Choroid plexus epithelial cell (primary cell): ENCODE measurements at regions not wholly inside any gene's neighbourhood (a gene's known extent, or its start where the extent isn't known, plus 50 kb on each side); places are given as distances from the start of the nearest gene placed in this dataset.

ENCODE experiments used
- DNase-seq: peaks from one replicate; pipeline ENCODE4 v3.0.0-alpha.2; 2010; ENCODE audit warnings: low read depth
- H3K4me3 ChIP-seq: 2 replicates; pipeline ENCODE4 v1.5.1; 2011; ENCODE audit warnings: low read depth, mild to moderate bottlenecking, control low read depth, low read length, moderate library complexity
- CTCF ChIP-seq: conservative IDR thresholded peaks from 2 replicates; pipeline ENCODE4 v1.5.1; 2011; ENCODE audit warnings: low read depth, mild to moderate bottlenecking, control low read depth, inconsistent platforms, low read length, moderate library complexity

- H3K4me3 ChIP-seq: no peak overlapping the region
- no peak for TF ChIP-seq CTCF
- DNase-seq: no peak
These were observed 568.7 kb upstream of the MGMT start for GRCh38 chr10:128898133-128898915.

- TF ChIP-seq CTCF: no peak
- no peak for DNase-seq
- no peak overlapping the region for H3K4me3 ChIP-seq
These were observed 568.2 kb upstream of the MGMT start for GRCh38 chr10:128898916-128899195.

DNA sequence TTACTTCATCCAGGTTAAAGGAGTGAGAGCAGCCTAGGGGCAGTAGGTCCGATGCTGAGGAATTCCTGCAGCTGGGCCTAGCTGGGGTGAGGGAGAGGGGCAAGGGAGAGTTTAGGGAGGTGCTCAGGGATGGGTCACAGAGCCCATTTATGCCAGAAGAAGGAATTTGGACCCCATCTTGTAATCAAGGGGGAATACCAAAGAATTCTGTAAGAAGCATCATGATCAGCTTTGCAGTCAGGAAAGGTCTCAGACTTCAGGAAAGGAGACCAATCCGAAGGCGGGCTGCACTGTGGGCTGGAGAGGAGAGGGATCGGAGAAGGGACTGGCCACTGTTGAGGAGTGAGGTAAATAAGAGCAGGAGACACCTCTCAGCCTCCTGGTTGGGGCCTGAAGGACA is 566.6 kb upstream of the MGMT start:
- DNase-seq: no peak
- no peak for TF ChIP-seq CTCF
- H3K4me3 ChIP-seq: no peak overlapping the region

DNA sequence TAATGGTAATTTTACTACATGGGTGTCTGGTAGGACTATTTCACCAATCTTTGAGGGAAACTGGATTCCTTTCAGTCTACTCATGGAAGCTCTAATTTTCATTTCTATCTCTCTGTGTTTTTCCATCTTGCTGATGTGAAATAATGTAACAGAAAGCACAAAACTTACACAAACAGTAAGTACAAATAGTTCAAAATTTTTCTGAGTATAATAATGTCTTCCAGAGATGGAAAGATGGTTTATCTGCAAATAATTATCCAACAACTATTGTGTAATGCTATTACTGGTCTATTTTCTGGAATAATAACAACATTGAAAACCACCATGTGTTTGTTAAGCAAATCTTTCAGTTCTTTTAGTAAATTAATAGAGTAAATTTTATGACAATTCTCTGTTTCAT is 565.8 kb upstream of the MGMT start:
- H3K4me3 ChIP-seq: no peak overlapping the region
- no peak for DNase-seq
- no peak for TF ChIP-seq CTCF

- TF ChIP-seq CTCF: no peak
- H3K4me3 ChIP-seq: no peak overlapping the region
- DNase-seq: no peak
These were observed 564.9 kb upstream of the MGMT start for GRCh38 chr10:128902031-128902710.

DNA sequence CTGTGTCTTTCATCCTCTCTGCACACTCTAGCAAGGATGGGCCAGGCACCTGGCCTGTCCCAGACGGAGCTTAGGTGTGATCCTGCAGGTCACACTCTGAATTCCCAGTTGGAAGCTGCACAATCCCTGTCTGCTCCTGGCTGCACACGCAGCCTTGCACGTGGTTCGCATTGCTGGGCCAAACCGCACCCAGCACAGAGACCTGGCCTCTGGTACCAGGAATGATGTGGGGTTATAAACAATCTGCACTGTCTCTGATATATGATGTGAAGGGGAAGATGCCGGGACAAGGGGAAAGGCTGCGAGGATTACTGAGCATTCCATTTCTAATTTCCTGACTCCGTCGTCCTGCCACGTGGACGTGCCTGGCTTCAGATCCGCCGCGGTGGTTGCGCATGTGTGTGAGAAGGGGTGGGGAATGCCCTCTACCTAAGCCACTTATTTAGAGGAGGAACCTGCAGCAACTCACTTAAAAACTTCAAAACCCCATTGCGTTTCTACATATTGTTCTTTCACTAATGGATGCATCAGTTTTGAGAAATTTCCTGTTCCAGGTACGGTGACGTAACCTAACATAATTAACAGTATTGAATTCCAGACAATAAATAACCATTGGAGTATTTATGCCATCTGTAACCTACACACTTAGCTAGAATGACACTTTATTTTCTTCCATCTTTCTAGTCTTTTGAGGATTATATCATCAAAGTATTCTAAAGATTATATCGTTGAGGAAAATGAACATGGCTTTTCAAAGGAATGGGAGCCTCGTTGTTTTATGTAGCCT is 559.7 kb upstream of the MGMT start:
- no peak for TF ChIP-seq CTCF
- DNase-seq: no peak
- H3K4me3 ChIP-seq: no peak overlapping the region
